ENCODE measurements at regions not wholly inside any gene's neighbourhood (a gene's known extent, or its start where the extent isn't known, plus 50 kb on each side); places are given as distances from the start of the nearest gene placed in this dataset.
"Not testable (repeated sequence)": the region's sequence is repeated elsewhere in the genome, so short reads cannot be mapped to it uniquely, and the experiment has no call there.

GRCh38 chr2:94737736-94738342 is 133.4 kb upstream of the TEKT4 start:
- not testable (repeated sequence) for DNase-seq

DNA sequence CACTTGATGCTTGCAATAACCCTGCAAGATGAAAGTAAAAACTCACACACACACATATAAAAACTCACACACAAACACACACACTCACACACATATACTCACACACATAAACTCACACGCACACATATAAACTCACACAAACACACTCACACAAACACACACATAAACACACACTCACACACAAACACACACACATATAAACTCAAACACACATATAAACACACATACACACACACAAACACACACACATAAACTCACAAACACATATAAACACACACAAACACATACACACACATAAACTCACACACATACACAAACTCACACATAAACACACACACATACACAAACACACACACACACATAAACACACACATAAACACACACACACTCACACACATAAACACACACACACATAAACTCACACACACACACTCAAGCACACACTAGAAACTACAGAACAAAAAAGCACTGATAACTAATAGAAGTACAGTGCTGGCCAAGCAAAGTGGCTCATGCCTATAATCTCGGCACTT is 117.7 kb upstream of the TEKT4 start:
- no peak for DNase-seq

DNA sequence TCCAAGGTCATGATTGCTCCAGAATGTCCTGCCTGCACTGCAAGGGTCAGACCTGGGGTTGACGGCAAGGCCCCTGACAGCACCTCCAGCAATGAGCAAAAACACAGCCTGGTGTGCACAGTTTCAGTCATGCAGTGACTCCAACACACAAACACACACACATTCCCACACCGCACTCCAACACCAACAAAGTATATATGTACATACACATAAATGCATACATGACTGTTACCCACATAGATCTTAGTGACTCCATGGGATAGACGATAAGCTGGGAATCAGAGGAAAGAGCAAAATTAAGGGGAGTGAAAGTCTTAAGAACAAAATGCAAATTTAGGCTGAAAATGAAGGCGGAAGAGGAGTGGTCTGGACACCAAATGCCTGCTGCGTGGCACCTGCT is 112.7 kb upstream of the TEKT4 start:
- no peak for DNase-seq

DNA sequence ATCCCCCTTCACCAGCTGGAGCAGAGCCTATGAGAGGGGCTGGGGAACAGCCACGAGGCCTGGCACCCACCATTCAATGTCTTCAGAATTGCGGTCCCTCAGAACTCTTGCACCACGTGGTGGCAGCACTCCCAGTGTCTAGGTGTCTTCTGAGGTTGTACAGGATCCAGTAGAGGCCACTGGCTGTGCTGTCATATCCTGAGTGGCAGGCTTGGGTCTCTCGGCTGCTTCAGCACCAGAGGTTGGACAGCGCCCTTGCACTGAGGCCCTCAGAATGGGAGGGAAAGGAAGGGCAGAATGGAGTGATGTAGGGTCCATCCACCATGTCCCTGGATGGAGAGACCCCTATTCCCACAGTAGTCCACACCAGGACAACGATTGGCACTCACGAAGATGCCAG is 112.0 kb upstream of the TEKT4 start:
- peak; percentile 14 for DNase-seq

DNA sequence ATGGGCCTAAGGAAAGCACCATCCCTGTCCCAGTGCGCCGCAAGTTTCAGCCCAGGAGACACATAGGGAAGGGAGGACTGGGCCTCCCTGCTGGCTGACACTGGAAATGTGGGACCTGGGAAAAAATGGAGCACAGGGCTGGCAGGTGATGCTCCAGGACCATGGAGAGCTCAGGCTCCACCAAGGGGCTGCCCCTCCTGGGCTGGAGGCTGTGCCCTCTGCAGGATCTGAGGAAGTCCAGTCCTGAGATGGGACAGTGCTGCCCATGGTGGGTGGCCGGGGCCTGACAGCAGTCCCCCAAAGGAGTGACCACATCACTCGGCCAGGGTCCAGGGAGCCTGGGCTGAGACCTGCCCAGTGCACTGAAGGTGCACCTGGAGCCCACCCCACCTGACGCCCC is 108.6 kb upstream of the TEKT4 start:
- DNase-seq, result no peak

GRCh38 chr2:94763318-94763717 is 107.9 kb upstream of the TEKT4 start:
- no peak for DNase-seq

DNA sequence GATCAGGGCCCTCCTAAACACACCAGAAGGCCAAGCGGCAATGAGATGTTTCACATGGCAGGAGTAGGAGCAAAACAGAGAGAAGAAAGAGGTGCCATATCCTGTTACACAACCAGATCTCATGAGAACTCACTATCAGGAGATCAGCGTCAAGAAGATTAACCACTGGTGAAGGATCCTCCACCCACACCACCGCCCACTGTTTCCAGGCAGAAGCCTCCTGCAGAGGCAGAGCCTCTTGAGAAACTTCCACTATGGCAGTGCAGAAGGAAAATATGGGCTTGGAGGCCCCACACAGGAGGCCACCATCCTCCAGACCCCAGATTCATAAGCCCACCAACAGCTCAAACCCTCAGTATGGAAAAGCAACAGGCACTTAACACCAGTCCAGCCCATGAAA is 106.9 kb upstream of the TEKT4 start:
- not testable (repeated sequence) for DNase-seq

DNA sequence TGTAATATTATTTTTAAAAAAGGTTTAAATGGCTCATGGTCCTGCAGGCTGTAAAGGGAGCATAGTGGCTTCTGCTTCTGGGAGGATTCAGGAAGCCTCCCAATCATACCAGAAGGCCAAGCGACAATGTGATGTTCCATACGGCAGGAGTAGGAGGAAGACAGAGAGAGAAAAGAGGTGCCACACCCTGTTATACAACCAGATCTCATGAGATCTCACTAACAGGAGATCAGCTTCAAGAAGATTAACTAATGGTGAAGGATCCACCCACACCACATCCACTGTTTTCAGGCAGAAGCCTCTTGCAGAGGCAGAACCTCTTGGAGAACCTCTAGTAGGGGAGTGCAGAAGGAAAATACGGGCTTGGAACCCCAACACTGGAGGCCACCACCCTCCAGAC is 103.9 kb upstream of the TEKT4 start:
- no peak for DNase-seq

DNA sequence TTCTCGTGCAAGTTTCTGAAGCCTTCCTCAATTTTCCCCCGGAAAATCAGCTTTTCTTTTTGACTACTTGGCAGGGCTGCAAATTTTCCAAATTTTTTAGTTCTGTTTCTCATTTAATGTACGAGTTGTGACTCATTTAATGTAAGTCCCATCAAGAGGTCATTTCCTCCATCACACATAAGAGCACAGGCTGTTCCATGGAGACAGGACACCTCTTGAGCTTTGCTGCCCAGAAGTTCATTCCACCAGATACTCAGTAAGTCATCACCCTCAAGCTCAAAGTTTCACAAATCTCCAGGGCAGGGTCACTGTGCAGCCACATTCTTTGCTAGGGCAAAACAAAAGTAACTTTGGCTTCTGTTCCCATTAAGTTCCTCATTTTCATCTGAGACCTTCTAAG is 101.5 kb upstream of the TEKT4 start:
- DNase-seq, result no peak

DNA sequence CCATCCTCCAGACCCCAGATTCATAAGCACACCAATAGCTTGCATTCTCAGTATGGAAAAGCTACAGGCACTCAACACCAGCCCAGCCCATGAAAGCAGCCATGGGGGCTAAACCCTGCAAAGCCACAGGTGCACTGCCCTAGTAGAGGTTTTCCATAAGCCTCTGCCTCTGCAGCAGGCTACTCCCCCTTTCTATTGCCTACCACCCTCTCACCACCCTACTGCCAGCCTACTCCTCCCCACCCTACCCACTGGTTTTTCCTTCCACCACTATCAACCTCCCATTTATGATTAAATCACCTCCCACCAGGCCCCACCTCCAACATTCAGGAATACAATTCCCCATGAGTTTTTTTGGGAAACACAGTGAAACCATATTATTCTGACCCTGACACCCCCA is 96.4 kb upstream of the TEKT4 start:
- no peak for DNase-seq

- no peak for DNase-seq
Measured at GRCh38 chr2:94776036-94776435, 95.2 kb upstream of the TEKT4 start.

DNA sequence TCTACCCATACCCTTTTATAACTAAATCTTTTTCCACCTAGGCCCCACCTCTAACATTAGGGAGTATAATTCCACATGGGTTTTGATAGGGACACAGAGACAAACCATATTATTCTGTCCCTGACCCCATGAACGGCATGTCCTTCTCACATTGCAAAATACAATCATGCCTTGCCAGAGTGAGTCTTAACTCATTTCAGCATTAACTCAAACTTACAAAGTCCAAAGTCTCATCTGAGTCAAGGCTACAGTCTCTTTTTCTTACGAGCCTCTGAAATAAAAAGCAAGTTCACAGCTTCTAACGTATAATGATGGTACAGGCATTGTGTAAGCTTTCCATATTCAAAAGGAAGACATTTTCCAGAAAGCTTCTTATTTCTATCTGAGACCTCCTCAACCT is 86.1 kb upstream of the TEKT4 start:
- not testable (repeated sequence) for DNase-seq

- not testable (repeated sequence) for DNase-seq
Measured at GRCh38 chr2:94786424-94786823, 84.8 kb upstream of the TEKT4 start.

- not testable (repeated sequence) for DNase-seq
Measured at GRCh38 chr2:94790169-94790568, 81.1 kb upstream of the TEKT4 start.

- DNase-seq, result not testable (repeated sequence)
Measured at GRCh38 chr2:94797235-94797634, 74.0 kb upstream of the TEKT4 start.

All from NCI-H226 (cell line).